ENCODE measurements at regions not wholly inside any gene's neighbourhood (a gene's known extent, or its start where the extent isn't known, plus 50 kb on each side); places are given as distances from the start of the nearest gene placed in this dataset.

DNA sequence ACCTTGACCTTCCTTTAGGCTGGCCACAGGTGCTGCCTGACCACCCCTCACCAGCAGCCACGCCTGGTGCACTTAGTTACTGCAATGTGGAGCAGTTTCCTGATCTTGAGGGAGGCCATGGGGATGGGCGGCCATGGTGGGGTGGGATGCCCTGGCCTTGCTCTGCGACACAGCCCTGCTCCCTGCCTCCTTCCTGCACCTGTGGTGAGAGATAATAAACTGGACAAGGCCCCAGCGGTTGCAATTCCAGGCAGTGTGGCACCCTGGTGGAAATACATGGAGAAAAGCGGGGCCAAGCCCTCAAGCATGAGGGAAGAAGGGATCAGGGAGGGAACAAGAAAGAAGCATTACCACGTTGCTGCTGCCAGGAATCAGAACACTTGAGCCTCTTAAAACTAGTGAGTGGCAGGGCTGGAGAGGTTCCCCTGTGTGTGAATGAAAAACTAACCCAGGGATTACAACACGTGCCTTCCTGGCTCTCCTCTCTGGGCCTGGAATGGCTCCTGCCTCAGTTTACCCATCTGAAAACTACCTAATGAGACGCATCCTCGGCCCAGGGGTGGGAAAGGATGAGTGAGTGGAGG lies 213.2 kb downstream of the LY86 start:
- TF ChIP-seq, protein P1, sequence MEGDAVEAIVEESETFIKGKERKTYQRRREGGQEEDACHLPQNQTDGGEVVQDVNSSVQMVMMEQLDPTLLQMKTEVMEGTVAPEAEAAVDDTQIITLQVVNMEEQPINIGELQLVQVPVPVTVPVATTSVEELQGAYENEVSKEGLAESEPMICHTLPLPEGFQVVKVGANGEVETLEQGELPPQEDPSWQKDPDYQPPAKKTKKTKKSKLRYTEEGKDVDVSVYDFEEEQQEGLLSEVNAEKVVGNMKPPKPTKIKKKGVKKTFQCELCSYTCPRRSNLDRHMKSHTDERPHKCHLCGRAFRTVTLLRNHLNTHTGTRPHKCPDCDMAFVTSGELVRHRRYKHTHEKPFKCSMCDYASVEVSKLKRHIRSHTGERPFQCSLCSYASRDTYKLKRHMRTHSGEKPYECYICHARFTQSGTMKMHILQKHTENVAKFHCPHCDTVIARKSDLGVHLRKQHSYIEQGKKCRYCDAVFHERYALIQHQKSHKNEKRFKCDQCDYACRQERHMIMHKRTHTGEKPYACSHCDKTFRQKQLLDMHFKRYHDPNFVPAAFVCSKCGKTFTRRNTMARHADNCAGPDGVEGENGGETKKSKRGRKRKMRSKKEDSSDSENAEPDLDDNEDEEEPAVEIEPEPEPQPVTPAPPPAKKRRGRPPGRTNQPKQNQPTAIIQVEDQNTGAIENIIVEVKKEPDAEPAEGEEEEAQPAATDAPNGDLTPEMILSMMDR (IDR thresholded peaks at IDR 0.05): no peak
- TF ChIP-seq POLR2A (IDR thresholded peaks at IDR 0.05): no peak
